Mammary epithelial cell (primary cell): ENCODE measurements at regions not wholly inside any gene's neighbourhood (a gene's known extent, or its start where the extent isn't known, plus 50 kb on each side); places are given as distances from the start of the nearest gene placed in this dataset.

Experiments
- CTCF ChIP-seq, 2 donors: IDR thresholded peaks in 1 of 2; conservative IDR thresholded peaks in 1 of 2; 2 replicates each; pipeline ENCODE4 v1.5.1; 2011 to 2012; ENCODE audit warnings: inconsistent platforms in 2 of 2, low read length in 2 of 2, mild to moderate bottlenecking in 2 of 2, control low read depth in 1 of 2, low read depth in 1 of 2; ENCODE audit not compliant: insufficient read depth in 1 of 2; ENCODE audit errors: extremely low read depth in 1 of 2
- EZH2 ChIP-seq: IDR thresholded peaks from 2 replicates; pipeline ENCODE4 v1.6.1; 2012; ENCODE audit warnings: low read length, inconsistent platforms, borderline replicate concordance

- no peak for TF ChIP-seq CTCF (conservative IDR thresholded peaks at IDR 0.05 in 1 of 2, IDR thresholded peaks at IDR 0.05 in 1 of 2; ENCODE audit: extremely low read depth in 1 of 2, insufficient read depth in 1 of 2, low read depth in 1 of 2, low read length in 2 of 2)
- no peak for TF ChIP-seq EZH2
Observed at GRCh38 chr12:75579552-75579951, 68.1 kb upstream of the KRR1 start.
